GM21360 (cell line): ENCODE measurements at regions not wholly inside any gene's neighbourhood (a gene's known extent, or its start where the extent isn't known, plus 50 kb on each side); places are given as distances from the start of the nearest gene placed in this dataset.

Experiments used
- ATAC-seq: cut with Tn5 transposase; IDR thresholded peaks from one replicate; pipeline ENCODE4 v1.9.1; 2021; ENCODE audit warnings: mild to moderate bottlenecking, moderate library complexity; ENCODE audit not compliant: unreplicated experiment

- no peak for ATAC-seq
Observed at GRCh38 chr3:104990758-104991157, 376.0 kb upstream of the ALCAM start.

- ATAC-seq, result no peak
Observed at GRCh38 chr3:104992676-104993075, 374.0 kb upstream of the ALCAM start.

GRCh38 chr3:105006164-105006563 lies 360.5 kb upstream of the ALCAM start:
- no peak for ATAC-seq

- ATAC-seq, result no peak
Observed at GRCh38 chr3:105013657-105014056, 353.1 kb upstream of the ALCAM start.

- no peak for ATAC-seq
Observed at GRCh38 chr3:105014631-105015030, 352.1 kb upstream of the ALCAM start.

GRCh38 chr3:105022813-105023212 lies 343.9 kb upstream of the ALCAM start:
- ATAC-seq, result no peak

GRCh38 chr3:105030211-105030610 lies 336.5 kb upstream of the ALCAM start:
- no peak for ATAC-seq

GRCh38 chr3:105032541-105032940 lies 334.2 kb upstream of the ALCAM start:
- ATAC-seq, result no peak

- ATAC-seq, result no peak
Observed at GRCh38 chr3:105033081-105033480, 333.6 kb upstream of the ALCAM start.

GRCh38 chr3:105039004-105039403 lies 327.7 kb upstream of the ALCAM start:
- ATAC-seq, result no peak

GRCh38 chr3:105040026-105040622 lies 326.6 kb upstream of the ALCAM start:
- no peak for ATAC-seq

- ATAC-seq, result no peak
Observed at GRCh38 chr3:105042586-105042985, 324.1 kb upstream of the ALCAM start.

GRCh38 chr3:105051111-105051510 lies 315.6 kb upstream of the ALCAM start:
- ATAC-seq, result no peak

GRCh38 chr3:105051972-105052371 lies 314.7 kb upstream of the ALCAM start:
- no peak for ATAC-seq

GRCh38 chr3:105062853-105063252 lies 303.9 kb upstream of the ALCAM start:
- no peak for ATAC-seq

- no peak for ATAC-seq
Observed at GRCh38 chr3:105065895-105066839, 300.5 kb upstream of the ALCAM start.

GRCh38 chr3:105067361-105067760 lies 299.3 kb upstream of the ALCAM start:
- ATAC-seq, result no peak

GRCh38 chr3:105077060-105077822 lies 289.5 kb upstream of the ALCAM start:
- no peak for ATAC-seq

- ATAC-seq, result no peak
Observed at GRCh38 chr3:105083945-105084344, 282.8 kb upstream of the ALCAM start.

GRCh38 chr3:105085506-105085905 lies 281.2 kb upstream of the ALCAM start:
- no peak for ATAC-seq
